HG03460 (cell line): ENCODE measurements at regions not wholly inside any gene's neighbourhood (a gene's known extent, or its start where the extent isn't known, plus 50 kb on each side); places are given as distances from the start of the nearest gene placed in this dataset.
"Not testable (repeated sequence)": the region's sequence is repeated elsewhere in the genome, so short reads cannot be mapped to it uniquely, and the experiment has no call there.

ENCODE experiments used
- ATAC-seq: cut with Tn5 transposase; IDR thresholded peaks from one replicate; pipeline ENCODE4 v1.9.1; 2021; ENCODE audit not compliant: unreplicated experiment

DNA sequence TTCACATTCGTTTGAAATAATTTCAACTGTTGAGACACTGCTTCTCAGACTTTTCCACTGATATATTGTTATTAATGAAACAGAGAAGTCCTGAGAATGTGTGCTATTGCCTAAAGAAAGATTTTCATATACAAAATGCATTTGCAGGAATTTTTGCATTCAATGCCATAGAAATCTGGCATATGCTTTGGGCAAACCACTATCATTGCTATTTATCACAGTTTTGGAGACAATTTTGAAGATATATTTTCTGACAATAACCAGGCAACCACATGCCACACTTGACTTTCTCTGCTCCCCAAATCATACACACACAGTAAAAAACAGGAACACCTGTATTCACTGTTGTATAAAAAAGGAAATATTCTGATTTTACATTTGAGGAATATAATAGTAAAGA is 1303.7 kb upstream of the IGFBP7 start:
- ATAC-seq, result no peak

DNA sequence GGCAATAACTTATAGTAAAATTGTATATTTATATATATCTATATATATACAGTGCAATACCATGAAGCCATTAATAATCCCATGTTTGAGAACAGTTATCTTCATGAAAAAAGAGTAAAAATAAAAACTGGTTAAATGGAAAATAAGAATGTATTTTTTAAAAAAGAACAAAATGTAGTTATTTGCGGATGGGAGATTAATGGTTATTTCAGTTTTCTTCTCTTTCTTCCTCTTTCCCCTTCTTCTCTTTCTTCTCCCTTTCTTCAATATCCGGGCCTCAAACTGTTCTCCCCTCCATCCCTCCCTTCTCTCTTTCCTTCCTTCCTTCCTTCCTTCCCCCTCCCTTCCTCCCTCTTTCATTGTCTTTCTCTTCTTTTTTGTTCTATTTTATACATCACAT is 1301.7 kb upstream of the IGFBP7 start:
- ATAC-seq, result no peak

DNA sequence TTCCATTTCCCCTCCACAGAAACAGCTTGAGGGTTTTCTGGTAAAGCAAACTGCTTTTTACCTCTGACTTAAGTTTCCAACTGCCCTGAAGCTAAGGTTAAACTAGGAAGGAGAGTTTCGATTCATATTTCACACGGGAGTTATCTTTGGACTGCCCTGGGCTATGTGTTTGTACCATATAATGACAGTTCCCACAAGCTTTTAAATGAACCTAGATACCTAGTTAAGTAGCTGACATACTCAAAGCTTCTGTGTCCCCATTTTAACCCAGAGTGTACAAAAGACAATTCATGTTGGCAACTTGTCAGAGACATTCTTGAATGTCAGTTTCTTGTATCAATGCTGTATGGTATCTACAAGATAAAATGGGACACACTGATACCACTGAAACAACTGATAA is 1296.6 kb upstream of the IGFBP7 start:
- ATAC-seq, result no peak

DNA sequence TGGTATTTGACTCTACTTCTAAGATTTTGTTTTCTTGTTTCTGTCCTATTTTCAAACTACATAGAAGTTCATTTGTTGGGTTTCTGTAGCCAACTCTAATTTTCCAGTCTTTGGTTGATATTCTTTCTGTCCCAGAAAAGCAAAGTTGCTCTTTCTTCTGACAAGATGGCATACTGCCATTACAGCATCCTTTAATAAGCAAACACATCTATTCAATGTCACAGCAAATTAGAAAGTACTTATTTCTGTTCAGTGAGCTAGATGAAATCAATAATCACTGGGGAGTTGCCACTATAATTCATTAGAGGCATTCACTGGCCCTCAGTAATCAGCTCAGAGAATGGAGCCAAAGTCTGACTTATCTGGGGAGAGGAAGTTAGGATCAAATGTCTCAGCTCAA is 1258.0 kb upstream of the IGFBP7 start:
- ATAC-seq, result no peak

DNA sequence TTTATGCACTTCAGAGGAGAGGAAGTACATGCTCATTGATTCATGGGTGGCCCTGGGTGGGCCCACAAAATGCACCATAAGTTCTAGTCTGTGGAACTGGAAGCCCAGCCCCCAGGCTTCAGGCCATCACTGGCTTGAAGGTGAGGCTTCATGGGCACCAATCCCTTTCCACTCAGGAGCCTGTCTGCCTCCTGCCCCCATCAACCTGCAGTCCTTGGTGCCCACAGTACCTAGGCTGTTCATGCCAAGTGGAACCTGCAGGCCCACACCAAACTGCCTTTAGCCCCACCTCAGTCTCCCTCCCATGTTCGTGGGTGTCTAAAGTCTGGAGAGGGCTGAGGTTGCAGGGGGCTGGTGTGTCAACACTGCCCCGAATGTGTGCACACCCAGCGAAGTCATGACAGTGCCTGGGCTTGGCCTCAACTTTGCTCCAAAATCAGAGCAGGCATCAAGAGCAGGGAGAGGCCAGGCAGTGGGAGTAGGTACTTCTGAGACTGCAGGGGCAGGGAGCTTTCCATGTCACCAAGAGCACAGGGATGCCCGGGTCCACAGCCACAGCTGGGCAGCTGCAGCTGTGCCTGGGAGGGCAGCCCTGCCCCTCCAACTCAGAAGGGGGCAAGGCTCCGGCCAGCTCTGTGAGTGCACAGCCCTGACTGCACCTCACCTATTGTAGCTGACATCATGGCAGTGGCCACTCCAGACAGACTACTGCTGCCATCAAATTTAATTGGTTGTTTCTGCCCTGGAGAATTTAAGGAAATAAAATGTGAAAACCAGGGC is 1250.4 kb upstream of the IGFBP7 start:
- no peak for ATAC-seq

DNA sequence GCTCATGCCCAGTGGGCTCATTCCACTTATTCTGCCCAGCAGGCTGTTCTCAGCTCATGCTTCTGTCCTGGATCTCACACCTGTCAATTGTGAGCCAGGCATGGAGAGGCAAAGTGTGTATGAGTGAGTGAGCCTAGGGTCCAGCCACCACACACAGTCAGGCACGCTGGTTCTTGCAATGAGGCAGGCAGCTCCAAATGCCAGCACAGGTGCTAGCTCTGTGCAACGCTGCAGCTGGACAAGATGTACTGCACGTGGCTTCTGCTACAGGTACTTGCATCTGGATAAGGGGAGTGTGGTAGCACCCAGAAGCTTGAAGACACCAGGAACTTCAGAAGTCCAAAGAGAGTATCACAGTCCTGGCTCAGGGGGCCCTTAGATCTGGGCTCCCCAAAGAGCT is 1249.4 kb upstream of the IGFBP7 start:
- no peak for ATAC-seq

DNA sequence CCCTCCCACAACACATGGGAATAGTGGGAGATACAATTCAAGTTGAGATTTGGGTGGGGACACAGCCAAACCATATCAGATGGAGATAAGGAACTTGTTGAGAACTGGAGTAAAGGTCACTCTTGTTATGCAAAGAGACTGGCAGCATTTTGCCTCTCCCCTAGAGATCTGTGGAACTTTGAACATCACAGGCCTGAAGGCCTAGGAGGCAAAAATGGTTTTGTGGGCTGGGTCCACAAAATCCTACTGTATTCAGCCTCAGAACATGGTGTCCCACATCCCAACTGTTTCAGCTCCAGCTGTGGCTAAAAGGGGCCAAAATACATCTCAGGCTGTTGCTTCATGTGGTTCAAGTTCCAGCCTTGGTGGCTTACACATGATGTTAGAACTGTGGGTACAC is 1247.8 kb upstream of the IGFBP7 start:
- no peak for ATAC-seq

DNA sequence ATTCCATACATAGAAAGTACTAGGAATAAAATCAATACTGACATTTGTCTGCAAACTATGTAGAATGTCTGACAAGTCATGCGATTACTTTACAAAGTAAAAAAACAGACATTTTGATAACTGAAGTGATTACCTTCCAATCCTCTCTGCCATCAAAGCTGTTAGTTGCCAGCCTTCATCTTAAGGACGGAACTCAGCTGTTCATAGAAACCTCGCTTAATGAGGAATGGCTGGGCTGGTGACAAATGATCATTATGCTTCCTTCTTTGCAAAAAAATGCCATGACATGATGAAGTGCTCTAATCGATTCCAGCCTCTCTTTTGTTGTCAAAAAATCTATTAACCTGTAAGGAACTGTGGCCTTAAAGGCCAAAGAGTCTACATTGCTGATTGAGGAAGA is 1214.9 kb upstream of the IGFBP7 start:
- no peak for ATAC-seq

DNA sequence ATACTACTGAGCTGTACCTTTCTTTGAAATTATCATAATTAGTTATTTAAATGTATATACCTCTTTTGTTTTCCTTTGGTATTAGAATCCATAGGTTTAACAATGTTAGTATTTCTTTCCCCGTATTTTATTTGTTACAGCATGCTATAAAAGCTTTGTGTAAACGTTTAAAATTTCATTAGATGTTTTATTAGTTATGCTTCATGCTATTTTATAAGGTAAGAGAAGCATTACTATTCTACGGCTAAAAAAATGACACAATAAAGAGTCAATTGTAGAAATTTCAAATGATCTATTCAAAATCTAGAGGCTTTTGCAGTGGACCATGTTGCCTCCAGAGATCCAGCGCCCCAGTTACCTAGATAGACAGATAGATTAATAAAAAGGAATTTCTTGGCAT is 1203.3 kb upstream of the IGFBP7 start:
- no peak for ATAC-seq

DNA sequence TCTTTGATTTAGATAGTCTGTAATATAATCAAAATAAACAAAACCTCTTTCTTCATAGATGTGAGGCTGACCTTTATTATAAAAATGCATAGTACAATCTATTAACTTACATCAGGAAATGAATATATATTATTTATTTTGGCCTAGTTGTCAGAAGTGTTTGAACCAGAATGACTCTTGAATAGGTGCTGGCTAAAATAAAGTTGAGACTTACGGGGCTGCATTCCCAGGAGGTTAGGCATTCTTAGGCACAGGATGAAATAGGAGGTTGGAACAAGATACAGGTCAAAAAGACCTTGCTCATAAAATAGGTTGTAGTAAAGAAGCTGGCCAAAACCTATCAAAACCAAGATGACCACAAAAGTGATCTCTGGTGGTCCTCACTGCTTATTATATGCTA is 1193.3 kb upstream of the IGFBP7 start:
- no peak for ATAC-seq

DNA sequence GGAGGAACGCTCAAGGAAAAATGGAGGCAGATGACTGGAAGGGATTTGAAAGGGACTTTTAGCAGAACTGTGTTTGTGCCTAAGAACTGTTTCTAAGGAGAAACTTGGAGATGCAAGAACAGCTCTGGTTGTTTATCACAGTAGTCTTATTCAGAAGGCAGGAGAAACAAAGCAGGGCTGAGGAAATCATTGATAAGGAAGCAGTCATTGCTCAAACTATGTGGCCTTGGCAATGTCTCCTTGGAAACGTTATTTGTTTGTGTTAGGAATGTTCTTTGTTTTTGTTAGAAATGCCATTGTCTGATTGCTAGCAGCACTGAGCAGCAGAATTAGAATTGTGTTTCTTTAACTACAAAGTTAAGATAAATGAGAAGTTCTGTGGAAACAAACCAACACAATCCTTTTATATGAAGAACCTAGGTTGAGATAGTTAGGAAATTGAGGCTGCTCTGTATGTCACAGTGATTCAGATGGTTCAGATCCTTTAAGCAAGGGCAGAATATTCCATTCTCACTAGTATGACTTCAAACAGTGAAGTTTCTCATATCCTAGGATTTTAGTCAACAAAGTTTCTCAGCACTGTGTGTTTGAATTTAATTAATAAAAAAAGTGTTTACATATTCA is 1191.3 kb upstream of the IGFBP7 start:
- ATAC-seq, result no peak

DNA sequence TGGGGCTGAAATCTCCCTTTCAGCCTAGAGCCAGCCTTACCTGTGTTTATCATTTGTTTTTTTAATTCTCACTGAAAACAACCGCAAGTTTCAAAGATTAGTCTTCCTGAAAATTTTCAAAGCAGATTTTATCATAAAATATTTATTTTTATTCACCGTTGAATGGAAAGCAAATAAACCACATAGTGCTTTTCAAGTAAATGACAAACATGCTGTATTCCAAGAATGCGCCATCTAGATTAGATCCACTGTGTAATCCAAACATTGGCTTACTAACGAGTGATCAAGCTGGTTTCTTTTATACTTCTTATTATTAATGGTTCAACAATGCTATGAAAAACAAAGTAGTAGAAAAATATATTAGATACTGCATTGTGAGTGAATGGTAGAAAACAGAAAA is 1176.2 kb upstream of the IGFBP7 start:
- ATAC-seq, result no peak

DNA sequence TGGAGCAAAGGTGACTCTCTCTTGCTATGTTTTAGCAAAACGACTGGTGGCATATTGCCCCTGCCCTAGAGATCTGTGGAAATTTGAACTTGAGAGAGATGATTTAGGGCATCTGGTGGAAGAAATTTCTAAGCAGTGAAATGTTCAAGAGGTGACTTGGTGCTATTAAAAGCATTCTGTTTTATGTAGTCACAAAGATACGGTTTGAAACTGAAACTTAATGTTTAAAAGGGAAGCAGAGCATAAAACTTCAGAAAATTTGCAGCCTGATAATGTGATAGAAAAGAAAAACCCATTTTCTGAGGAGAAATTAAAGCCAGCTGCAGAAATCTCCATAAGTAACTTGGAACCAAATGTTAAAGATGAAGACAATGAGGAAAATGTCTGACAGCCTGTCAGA is 1170.7 kb upstream of the IGFBP7 start:
- ATAC-seq, result not testable (repeated sequence)

DNA sequence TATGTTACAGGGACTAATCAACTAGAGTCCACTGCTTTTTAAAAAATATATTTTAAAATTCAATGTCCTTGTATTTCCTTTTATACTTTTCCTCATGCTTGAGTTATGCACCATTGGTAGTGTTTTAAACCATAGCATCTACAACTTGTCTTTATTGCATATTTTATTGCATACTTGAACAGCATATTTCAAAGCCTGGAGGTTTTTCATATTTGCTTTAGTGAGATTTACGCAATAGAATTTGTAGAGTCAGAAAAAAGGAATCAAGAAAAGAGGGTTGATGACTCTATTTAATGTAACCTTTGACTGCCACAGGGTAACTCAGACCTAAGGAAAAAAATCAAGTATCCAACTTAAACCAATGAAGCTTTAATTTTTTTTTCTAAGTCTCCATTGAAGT is 1165.7 kb upstream of the IGFBP7 start:
- ATAC-seq, result no peak

DNA sequence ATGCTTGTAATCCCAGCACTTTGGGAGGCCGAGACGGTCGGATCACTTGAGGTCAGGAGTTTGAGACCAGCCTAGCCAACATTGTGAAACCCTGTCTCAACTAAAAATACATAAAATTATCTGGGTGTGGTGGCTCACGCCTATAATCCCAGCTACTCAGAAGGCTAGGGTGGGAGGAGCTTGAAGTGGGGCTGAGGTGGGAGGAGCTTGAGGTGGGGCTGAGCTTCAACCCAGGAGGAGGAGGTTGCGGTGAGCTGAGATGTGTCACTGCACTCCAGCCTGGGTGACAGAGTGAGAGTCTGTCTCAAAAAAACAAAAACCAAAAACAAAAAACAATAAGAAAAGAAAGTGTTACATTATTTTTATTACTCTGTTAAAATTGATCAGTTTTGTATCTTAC is 1164.4 kb upstream of the IGFBP7 start:
- no peak for ATAC-seq

DNA sequence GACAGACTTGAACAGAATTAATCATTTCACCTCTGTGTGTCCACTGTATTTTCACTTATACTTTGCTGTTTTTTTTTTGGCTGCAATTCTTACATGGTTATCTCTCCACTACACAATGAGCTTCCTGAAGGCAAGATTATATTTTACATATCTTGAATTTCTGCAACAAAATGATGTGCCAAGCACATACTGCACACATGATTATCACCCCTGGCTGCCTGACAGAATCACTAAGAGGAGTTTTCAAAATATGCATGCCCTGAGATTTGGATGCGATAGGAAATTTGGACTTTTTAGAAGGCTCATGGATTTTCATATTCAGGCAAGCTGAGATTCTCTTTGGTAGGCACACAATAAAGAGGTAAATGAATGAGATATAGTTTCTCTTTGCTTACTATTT is 1162.1 kb upstream of the IGFBP7 start:
- no peak for ATAC-seq

DNA sequence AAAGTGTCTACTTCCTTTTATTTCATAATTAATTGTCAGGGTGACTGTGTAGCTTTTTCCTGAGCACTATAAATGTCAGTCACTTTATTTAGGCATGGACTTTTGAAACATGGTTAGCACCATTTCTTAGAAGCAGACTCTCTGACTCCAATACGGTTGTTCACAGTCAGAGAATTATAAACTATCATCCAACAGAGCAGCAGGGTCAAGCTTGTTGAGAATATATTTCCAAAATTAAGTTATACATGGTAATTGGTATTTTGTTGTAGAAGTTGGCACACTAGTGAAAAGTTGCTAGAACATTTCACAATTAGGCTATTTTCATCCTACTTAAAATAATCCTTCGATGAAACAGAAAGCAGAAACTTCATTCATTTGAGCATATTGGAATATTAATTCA is 1155.5 kb upstream of the IGFBP7 start:
- ATAC-seq, result no peak

DNA sequence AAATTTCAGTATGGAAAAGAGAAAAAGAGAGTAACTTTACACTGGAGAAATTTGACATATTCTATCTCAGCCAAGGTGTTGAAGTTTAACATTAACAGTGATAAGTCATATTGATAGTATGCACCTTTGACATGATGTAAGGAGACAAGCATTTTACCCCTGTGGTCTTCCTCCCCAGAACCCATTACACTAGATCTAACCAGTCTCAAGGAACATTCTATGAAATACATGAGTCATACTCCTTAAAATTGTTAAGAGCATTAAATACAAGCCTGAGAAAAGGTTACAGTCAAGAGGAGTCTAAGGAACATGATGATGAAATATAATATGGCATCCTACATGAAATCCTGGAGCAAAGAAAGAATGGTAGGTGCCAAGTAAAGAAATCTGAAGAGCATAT is 1151.3 kb upstream of the IGFBP7 start:
- ATAC-seq, result no peak

DNA sequence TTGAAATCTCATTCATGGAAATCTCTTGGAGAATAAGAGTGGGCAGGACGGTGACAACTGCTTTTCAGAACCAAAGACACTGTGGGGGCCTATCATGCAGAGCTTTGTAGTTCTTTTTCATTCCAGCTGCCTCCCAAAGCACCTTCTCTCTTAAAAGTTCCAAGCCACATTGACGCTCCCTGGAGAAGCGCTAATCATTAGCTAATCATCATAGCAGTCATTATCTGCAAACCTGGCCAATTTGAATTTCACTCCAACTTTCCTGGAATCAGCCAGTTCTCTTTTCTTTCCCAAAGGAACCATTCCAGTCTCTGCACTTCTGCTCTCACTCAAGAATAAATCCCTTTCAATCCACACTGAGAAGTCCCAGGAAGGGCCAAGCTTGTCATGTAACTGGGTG is 1144.1 kb upstream of the IGFBP7 start:
- ATAC-seq, result no peak

DNA sequence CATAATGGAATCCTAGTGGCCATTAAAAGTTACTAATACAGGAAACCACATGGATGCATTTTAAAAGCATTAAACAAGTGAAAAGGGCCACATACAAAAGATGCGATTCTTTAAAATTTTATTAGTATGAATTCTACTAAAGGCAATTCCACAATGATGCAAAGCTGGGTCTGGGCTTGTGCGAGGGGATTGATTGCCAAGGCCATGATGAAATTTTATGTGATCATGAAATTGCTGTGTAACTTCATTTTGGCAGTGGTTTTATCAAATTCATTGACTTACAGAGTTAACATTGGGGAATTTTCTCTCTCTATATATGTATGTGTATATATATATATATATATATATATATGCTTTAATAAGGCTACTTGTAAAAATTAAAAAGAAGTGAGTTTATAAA is 1142.5 kb upstream of the IGFBP7 start:
- no peak for ATAC-seq

DNA sequence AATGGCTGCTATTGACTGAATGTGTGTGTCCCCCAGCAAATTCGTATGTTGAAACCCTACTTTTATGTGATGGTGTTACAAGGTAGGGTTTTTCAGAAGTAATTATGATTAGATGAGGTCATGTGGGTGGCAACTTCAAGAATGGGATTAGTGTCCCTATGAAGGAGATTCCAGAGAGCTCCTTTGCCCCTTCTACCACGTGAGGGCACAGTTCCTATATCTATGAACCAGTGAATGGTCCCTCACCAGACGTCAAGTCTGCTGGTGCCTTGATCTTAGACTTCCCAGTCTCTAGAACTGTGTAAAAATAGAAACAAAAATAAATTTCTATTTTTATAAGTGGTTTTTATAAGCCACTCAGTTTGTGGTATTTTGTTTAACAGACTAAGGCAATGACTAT is 1137.6 kb upstream of the IGFBP7 start:
- no peak for ATAC-seq

DNA sequence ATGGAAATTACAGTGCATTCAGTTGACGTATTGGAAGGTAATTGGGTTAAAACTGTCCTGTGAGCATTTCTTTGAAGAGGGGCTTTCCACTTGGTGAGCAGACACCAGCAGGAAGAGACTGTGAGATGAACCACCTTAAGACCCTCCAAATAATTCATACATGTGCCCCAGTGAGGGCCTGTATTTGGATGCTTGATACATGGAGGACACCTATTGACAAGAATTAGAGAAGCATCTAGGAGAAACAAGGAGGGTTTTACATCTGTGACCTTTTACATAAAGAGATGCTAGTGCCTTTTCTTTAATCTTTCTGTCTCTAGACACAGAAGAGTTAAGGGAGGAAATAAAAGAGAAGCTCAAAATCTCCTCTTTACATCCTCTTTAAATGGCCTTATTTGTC is 1115.3 kb upstream of the IGFBP7 start:
- no peak for ATAC-seq

DNA sequence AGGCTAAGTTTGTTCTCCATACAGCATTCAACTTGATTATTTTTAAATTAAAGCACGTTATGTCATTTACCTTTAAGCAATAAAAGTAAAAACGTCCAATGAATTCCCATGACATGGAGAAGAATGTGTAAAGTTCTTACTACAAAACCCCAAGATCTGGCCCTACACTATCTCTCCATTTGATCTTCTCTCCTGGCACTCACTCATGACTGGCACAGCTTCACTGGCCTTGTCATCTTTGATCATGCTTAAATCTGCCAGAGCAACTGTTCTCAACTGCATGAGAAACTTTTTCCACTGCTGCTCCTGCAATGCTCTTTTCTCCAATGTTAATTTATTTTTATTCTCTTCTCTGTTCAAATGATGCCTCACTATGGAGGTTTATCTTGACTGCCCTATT is 1109.0 kb upstream of the IGFBP7 start:
- ATAC-seq, result no peak
